Endothelial cell (in vitro differentiated cells): ENCODE measurements at regions not wholly inside any gene's neighbourhood (a gene's known extent, or its start where the extent isn't known, plus 50 kb on each side); places are given as distances from the start of the nearest gene placed in this dataset.

ENCODE experiments used
- DNase-seq: peaks from one replicate; pipeline ENCODE4 v3.0.0; 2021; ENCODE audit warnings: low spot score
- H3K27ac Mint-ChIP-seq: one replicate; pipeline ENCODE4 v1.8.0; 2021; ENCODE audit warnings: mixed read lengths, inconsistent platforms; ENCODE audit not compliant: unreplicated experiment
- H3K27me3 Mint-ChIP-seq: one replicate; pipeline ENCODE4 v1.8.0; 2021; ENCODE audit warnings: mild to moderate bottlenecking, moderate library complexity, mixed read lengths, inconsistent platforms; ENCODE audit not compliant: unreplicated experiment
- H3K36me3 Mint-ChIP-seq: one replicate; pipeline ENCODE4 v1.8.0; 2021; ENCODE audit warnings: mild to moderate bottlenecking, low read depth, mixed read lengths, inconsistent platforms; ENCODE audit not compliant: unreplicated experiment
- H3K4me1 Mint-ChIP-seq: one replicate; pipeline ENCODE4 v1.8.0; 2021; ENCODE audit warnings: mild to moderate bottlenecking, mixed read lengths, inconsistent platforms; ENCODE audit not compliant: unreplicated experiment
- H3K4me3 Mint-ChIP-seq: one replicate; pipeline ENCODE4 v1.8.0; 2021; ENCODE audit warnings: mild to moderate bottlenecking, mixed read lengths, inconsistent platforms; ENCODE audit not compliant: unreplicated experiment
- H3K9me3 Mint-ChIP-seq: one replicate; pipeline ENCODE4 v1.8.0; 2021; ENCODE audit warnings: mixed read lengths, inconsistent platforms; ENCODE audit not compliant: unreplicated experiment
- CTCF ChIP-seq: fragments of 200-600 bp; sonication (generic); IDR thresholded peaks from one replicate; pipeline ENCODE4 v1.5.0; 2021; ENCODE audit warnings: antibody characterized with exemption; ENCODE audit not compliant: unreplicated experiment

GRCh38 chr20:40462566-40462965 lies 226.5 kb downstream of the MAFB start:
- Mint-ChIP-seq H3K4me3 (no peak overlapping the region), H3K27me3 (no peaks in the 10 kb centered on the region), H3K36me3 (no peaks in the 10 kb centered on the region), H3K4me1 (no peaks in the 10 kb centered on the region), H3K9me3 (no peaks in the 10 kb centered on the region), H3K27ac (no peak overlapping the region)
- no peak for TF ChIP-seq CTCF
- DNase-seq = no peak

- Mint-ChIP-seq H3K36me3 (no peaks in the 10 kb centered on the region), H3K4me1 (no peaks in the 10 kb centered on the region), H3K4me3 (no peak overlapping the region), H3K27ac (no peak overlapping the region), H3K9me3 (no peaks in the 10 kb centered on the region), H3K27me3 (no peaks in the 10 kb centered on the region)
- TF ChIP-seq CTCF = no peak
- DNase-seq = no peak
Observed at GRCh38 chr20:40459299-40459698, 229.7 kb downstream of the MAFB start.

- H3K4me3 Mint-ChIP-seq = no peak overlapping the region
- H3K27ac Mint-ChIP-seq = no peak overlapping the region
- H3K27me3 Mint-ChIP-seq = no peaks in the 10 kb centered on the region
- TF ChIP-seq CTCF = no peak
- no peaks in the 10 kb centered on the region for H3K36me3 Mint-ChIP-seq
- no peaks in the 10 kb centered on the region for H3K9me3 Mint-ChIP-seq
- no peak for DNase-seq
- no peaks in the 10 kb centered on the region for H3K4me1 Mint-ChIP-seq
Observed at GRCh38 chr20:40457404-40457803, 231.6 kb downstream of the MAFB start.

- no peaks in the 10 kb centered on the region for H3K9me3 Mint-ChIP-seq
- DNase-seq = no peak
- H3K4me3 Mint-ChIP-seq = no peak overlapping the region
- no peak overlapping the region for H3K27ac Mint-ChIP-seq
- no peaks in the 10 kb centered on the region for H3K27me3 Mint-ChIP-seq
- no peaks in the 10 kb centered on the region for H3K36me3 Mint-ChIP-seq
- TF ChIP-seq CTCF = no peak
- H3K4me1 Mint-ChIP-seq = no peaks in the 10 kb centered on the region
Observed at GRCh38 chr20:40452758-40453157, 236.3 kb downstream of the MAFB start.

GRCh38 chr20:40451552-40451951 lies 237.5 kb downstream of the MAFB start:
- Mint-ChIP-seq H3K27me3 (no peaks in the 10 kb centered on the region), H3K4me3 (no peak overlapping the region), H3K36me3 (no peaks in the 10 kb centered on the region), H3K4me1 (no peaks in the 10 kb centered on the region), H3K9me3 (no peaks in the 10 kb centered on the region), H3K27ac (no peak overlapping the region)
- TF ChIP-seq CTCF = no peak
- no peak for DNase-seq
